Naive B cell (primary cell): ENCODE measurements at regions not wholly inside any gene's neighbourhood (a gene's known extent, or its start where the extent isn't known, plus 50 kb on each side); places are given as distances from the start of the nearest gene placed in this dataset.

ENCODE experiments used
- ATAC-seq, 2 donors: fragments of 150-1000 bp; cut with Tn5 transposase; 2 replicates each; pipeline ENCODE4 v1.10.0; 2021; ENCODE audit warnings: low read depth in 2 of 2, mild to moderate bottlenecking in 2 of 2, moderate library complexity in 2 of 2
- DNase-seq: peaks from one replicate; pipeline ENCODE4 v3.0.0; 2022
- H3K27ac Mint-ChIP-seq, 6 donors: one replicate each; pipeline ENCODE4 v1.8.0; 2020 to 2022; ENCODE audit warnings: mild to moderate bottlenecking in 6 of 6, mixed read lengths in 6 of 6, moderate library complexity in 5 of 6, inconsistent platforms in 2 of 6
- H3K27me3 Mint-ChIP-seq, 3 donors: one replicate each; pipeline ENCODE4 v1.8.0; 2021 to 2022; ENCODE audit warnings: mixed read lengths in 3 of 3, mild to moderate bottlenecking in 1 of 3
- H3K36me3 Mint-ChIP-seq, 2 donors: one replicate each; pipeline ENCODE4 v1.8.0; 2020 to 2022; ENCODE audit warnings: mixed read lengths in 2 of 2, inconsistent platforms in 1 of 2, mild to moderate bottlenecking in 1 of 2
- H3K4me1 Mint-ChIP-seq, 3 donors: one replicate each; pipeline ENCODE4 v1.8.0; 2020 to 2022; ENCODE audit warnings: mixed read lengths in 3 of 3, inconsistent platforms in 1 of 3, mild to moderate bottlenecking in 1 of 3, moderate library complexity in 1 of 3
- H3K4me3 Mint-ChIP-seq, 8 donors: one replicate each; pipeline ENCODE4 v1.8.0; 2020 to 2022; ENCODE audit warnings: mild to moderate bottlenecking in 8 of 8, mixed read lengths in 8 of 8, moderate library complexity in 8 of 8, inconsistent platforms in 2 of 8
- H3K9me3 Mint-ChIP-seq, 7 donors: one replicate each; pipeline ENCODE4 v1.8.0; 2020 to 2022; ENCODE audit warnings: mixed read lengths in 7 of 7, mild to moderate bottlenecking in 5 of 7, inconsistent platforms in 2 of 7, moderate library complexity in 1 of 7

- no peaks in the 10 kb centered on the region for H3K4me1 Mint-ChIP-seq
- H3K36me3 Mint-ChIP-seq, result no peaks in the 10 kb centered on the region
- no peak overlapping the region for H3K4me3 Mint-ChIP-seq
- H3K27me3 Mint-ChIP-seq, result peaks cover 8 to 20% (median 18%) of the 10 kb centered on the region in 3 donors
- ATAC-seq, result no peak
- H3K27ac Mint-ChIP-seq, result no peak overlapping the region
- peaks cover 0 to 7% (median 5%) of the 10 kb centered on the region in 7 donors for H3K9me3 Mint-ChIP-seq
- DNase-seq, result no peak
Measured at GRCh38 chr6:100160930-100161329, 166.9 kb upstream of the MCHR2 start.

- Mint-ChIP-seq H3K27ac (no peak overlapping the region), H3K4me3 (no peak overlapping the region), H3K4me1 (no peaks in the 10 kb centered on the region), H3K27me3 (peaks cover 0 to 5% (median 4%) of the 10 kb centered on the region in 3 donors), H3K9me3 (peaks cover 0 to 7% (median 7%) of the 10 kb centered on the region in 7 donors), H3K36me3 (no peaks in the 10 kb centered on the region)
- no peak for ATAC-seq
- DNase-seq, result no peak
Measured at GRCh38 chr6:100155141-100155540, 161.1 kb upstream of the MCHR2 start.

- no peak for ATAC-seq
- Mint-ChIP-seq H3K27ac (no peak overlapping the region), H3K4me1 (no peaks in the 10 kb centered on the region), H3K27me3 (peaks cover 0 to 4% (median 0%) of the 10 kb centered on the region in 3 donors), H3K4me3 (no peak overlapping the region), H3K9me3 (peaks cover 0 to 7% (median 3%) of the 10 kb centered on the region in 7 donors), H3K36me3 (no peaks in the 10 kb centered on the region)
- DNase-seq, result no peak
Measured at GRCh38 chr6:100153636-100154275, 159.7 kb upstream of the MCHR2 start.

GRCh38 chr6:100152201-100152600 is 158.2 kb upstream of the MCHR2 start:
- H3K9me3 Mint-ChIP-seq, result peaks cover 0 to 7% (median 3%) of the 10 kb centered on the region in 7 donors
- H3K36me3 Mint-ChIP-seq, result no peaks in the 10 kb centered on the region
- H3K4me3 Mint-ChIP-seq, result no peak overlapping the region
- no peak for DNase-seq
- no peaks in the 10 kb centered on the region for H3K27me3 Mint-ChIP-seq
- ATAC-seq, result no peak
- no peak overlapping the region for H3K27ac Mint-ChIP-seq
- H3K4me1 Mint-ChIP-seq, result no peaks in the 10 kb centered on the region

- DNase-seq (no peak), ATAC-seq (no peak)
- Mint-ChIP-seq H3K27ac (no peak overlapping the region), H3K27me3 (no peaks in the 10 kb centered on the region), H3K36me3 (no peaks in the 10 kb centered on the region), H3K9me3 (no peaks in the 10 kb centered on the region), H3K4me3 (no peak overlapping the region), H3K4me1 (no peaks in the 10 kb centered on the region)
Measured at GRCh38 chr6:100144991-100145390, 151.0 kb upstream of the MCHR2 start.

- DNase-seq (no peak), ATAC-seq (no peak)
- H3K9me3 Mint-ChIP-seq, result no peaks in the 10 kb centered on the region
- no peaks in the 10 kb centered on the region for H3K4me1 Mint-ChIP-seq
- no peak overlapping the region for H3K4me3 Mint-ChIP-seq
- H3K27ac Mint-ChIP-seq, result peak overlapping the region in 1 of 6 donors; percentile 62
- peaks cover 0 to 5% (median 0%) of the 10 kb centered on the region in 3 donors for H3K27me3 Mint-ChIP-seq
- no peaks in the 10 kb centered on the region for H3K36me3 Mint-ChIP-seq
Measured at GRCh38 chr6:100138346-100139022, 144.5 kb upstream of the MCHR2 start.

GRCh38 chr6:100137759-100138158 is 143.7 kb upstream of the MCHR2 start:
- Mint-ChIP-seq H3K27ac (no peak overlapping the region), H3K9me3 (peaks cover 0 to 2% (median 0%) of the 10 kb centered on the region in 7 donors), H3K4me1 (no peaks in the 10 kb centered on the region), H3K27me3 (peaks cover 0 to 5% (median 0%) of the 10 kb centered on the region in 3 donors), H3K4me3 (no peak overlapping the region), H3K36me3 (no peaks in the 10 kb centered on the region)
- DNase-seq, result no peak
- no peak for ATAC-seq

- peaks cover 0 to 5% of the 10 kb centered on the region in 2 donors for H3K36me3 Mint-ChIP-seq
- peaks cover 0 to 5% (median 4%) of the 10 kb centered on the region in 3 donors for H3K27me3 Mint-ChIP-seq
- ATAC-seq (no peak), DNase-seq (no peak)
- H3K9me3 Mint-ChIP-seq, result peaks cover 0 to 8% (median 5%) of the 10 kb centered on the region in 7 donors
- no peak overlapping the region for H3K4me3 Mint-ChIP-seq
- no peaks in the 10 kb centered on the region for H3K4me1 Mint-ChIP-seq
- no peak overlapping the region for H3K27ac Mint-ChIP-seq
Measured at GRCh38 chr6:100136590-100136989, 142.6 kb upstream of the MCHR2 start.

GRCh38 chr6:100135977-100136376 is 142.0 kb upstream of the MCHR2 start:
- H3K27me3 Mint-ChIP-seq, result peaks cover 0 to 7% (median 5%) of the 10 kb centered on the region in 3 donors
- H3K27ac Mint-ChIP-seq, result no peak overlapping the region
- no peak for ATAC-seq
- H3K36me3 Mint-ChIP-seq, result peaks cover 0 to 5% of the 10 kb centered on the region in 2 donors
- no peaks in the 10 kb centered on the region for H3K4me1 Mint-ChIP-seq
- H3K4me3 Mint-ChIP-seq, result no peak overlapping the region
- peaks cover 0 to 14% (median 11%) of the 10 kb centered on the region in 7 donors for H3K9me3 Mint-ChIP-seq
- DNase-seq, result no peak

GRCh38 chr6:100134703-100135102 is 140.7 kb upstream of the MCHR2 start:
- no peak for DNase-seq
- Mint-ChIP-seq H3K27me3 (peaks cover 0 to 7% (median 5%) of the 10 kb centered on the region in 3 donors), H3K4me1 (no peaks in the 10 kb centered on the region), H3K4me3 (no peak overlapping the region), H3K36me3 (peaks cover 0 to 5% of the 10 kb centered on the region in 2 donors), H3K9me3 (peaks cover 0 to 24% (median 16%) of the 10 kb centered on the region in 7 donors), H3K27ac (no peak overlapping the region)
- ATAC-seq, result no peak

GRCh38 chr6:100134297-100134696 is 140.3 kb upstream of the MCHR2 start:
- peaks cover 0 to 7% (median 5%) of the 10 kb centered on the region in 3 donors for H3K27me3 Mint-ChIP-seq
- H3K4me3 Mint-ChIP-seq, result no peak overlapping the region
- DNase-seq, result no peak
- peaks cover 0 to 5% of the 10 kb centered on the region in 2 donors for H3K36me3 Mint-ChIP-seq
- ATAC-seq, result no peak
- peak overlapping the region in 1 of 6 donors; percentile 72 for H3K27ac Mint-ChIP-seq
- H3K4me1 Mint-ChIP-seq, result no peaks in the 10 kb centered on the region
- H3K9me3 Mint-ChIP-seq, result peaks cover 0 to 24% (median 17%) of the 10 kb centered on the region in 7 donors

GRCh38 chr6:100132005-100132404 is 138.0 kb upstream of the MCHR2 start:
- Mint-ChIP-seq H3K27me3 (peaks cover 0 to 7% (median 6%) of the 10 kb centered on the region in 3 donors), H3K27ac (no peak overlapping the region), H3K36me3 (peaks cover 0 to 5% of the 10 kb centered on the region in 2 donors), H3K9me3 (peaks cover 4 to 24% (median 17%) of the 10 kb centered on the region in 7 donors), H3K4me1 (no peaks in the 10 kb centered on the region), H3K4me3 (no peak overlapping the region)
- DNase-seq (no peak), ATAC-seq (no peak)

- H3K9me3 Mint-ChIP-seq, result peaks cover 4 to 24% (median 17%) of the 10 kb centered on the region in 7 donors
Measured at GRCh38 chr6:100130630-100131029, 136.6 kb upstream of the MCHR2 start.

More at GRCh38 chr6:100130630-100131029, 136.6 kb upstream of the MCHR2 start:
- Mint-ChIP-seq H3K4me1 (no peaks in the 10 kb centered on the region), H3K4me3 (no peak overlapping the region), H3K36me3 (peaks cover 0 to 5% of the 10 kb centered on the region in 2 donors), H3K27me3 (peaks cover 3 to 8% (median 7%) of the 10 kb centered on the region in 3 donors), H3K27ac (no peak overlapping the region)
- ATAC-seq (no peak), DNase-seq (no peak)
